Retinal pigment epithelial cell (primary cell): ENCODE measurements at regions not wholly inside any gene's neighbourhood (a gene's known extent, or its start where the extent isn't known, plus 50 kb on each side); places are given as distances from the start of the nearest gene placed in this dataset.

Experiments used
- DNase-seq: peaks from one replicate; pipeline ENCODE4 v3.0.0-alpha.2; 2010; ENCODE audit warnings: low read depth
- H3K4me3 ChIP-seq: 2 replicates; pipeline ENCODE4 v1.5.1; 2011; ENCODE audit warnings: mild to moderate bottlenecking, low read length, control low read depth, moderate library complexity
- TF ChIP-seq, protein P1 (sequence below): conservative IDR thresholded peaks from 2 replicates; pipeline ENCODE4 v1.5.1; 2011; ENCODE audit warnings: low read depth, low read length, control low read depth, inconsistent platforms

DNA sequence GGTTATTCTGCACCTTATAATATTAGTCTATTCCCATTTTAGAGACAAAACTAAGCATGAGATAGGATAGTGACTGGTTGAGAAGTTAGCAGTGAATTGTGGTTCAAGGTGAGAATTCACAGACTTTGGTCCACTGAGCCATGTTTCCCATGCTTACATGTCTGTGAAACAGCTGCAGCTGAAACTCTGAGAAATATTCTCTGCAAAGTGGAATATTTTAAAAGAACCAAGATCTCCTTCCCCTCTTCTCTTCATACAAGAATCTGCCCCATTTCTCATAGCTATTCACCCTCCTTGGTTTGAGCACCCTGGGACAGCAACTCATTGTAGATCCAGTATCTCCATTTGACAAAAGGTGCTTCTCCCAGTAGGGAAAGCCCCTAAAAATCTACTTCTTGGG, 70.2 kb upstream of the TMEM170B start:
- TF ChIP-seq, protein P1, sequence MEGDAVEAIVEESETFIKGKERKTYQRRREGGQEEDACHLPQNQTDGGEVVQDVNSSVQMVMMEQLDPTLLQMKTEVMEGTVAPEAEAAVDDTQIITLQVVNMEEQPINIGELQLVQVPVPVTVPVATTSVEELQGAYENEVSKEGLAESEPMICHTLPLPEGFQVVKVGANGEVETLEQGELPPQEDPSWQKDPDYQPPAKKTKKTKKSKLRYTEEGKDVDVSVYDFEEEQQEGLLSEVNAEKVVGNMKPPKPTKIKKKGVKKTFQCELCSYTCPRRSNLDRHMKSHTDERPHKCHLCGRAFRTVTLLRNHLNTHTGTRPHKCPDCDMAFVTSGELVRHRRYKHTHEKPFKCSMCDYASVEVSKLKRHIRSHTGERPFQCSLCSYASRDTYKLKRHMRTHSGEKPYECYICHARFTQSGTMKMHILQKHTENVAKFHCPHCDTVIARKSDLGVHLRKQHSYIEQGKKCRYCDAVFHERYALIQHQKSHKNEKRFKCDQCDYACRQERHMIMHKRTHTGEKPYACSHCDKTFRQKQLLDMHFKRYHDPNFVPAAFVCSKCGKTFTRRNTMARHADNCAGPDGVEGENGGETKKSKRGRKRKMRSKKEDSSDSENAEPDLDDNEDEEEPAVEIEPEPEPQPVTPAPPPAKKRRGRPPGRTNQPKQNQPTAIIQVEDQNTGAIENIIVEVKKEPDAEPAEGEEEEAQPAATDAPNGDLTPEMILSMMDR, result no peak
- no peak for DNase-seq
- H3K4me3 ChIP-seq, result no peak overlapping the region

DNA sequence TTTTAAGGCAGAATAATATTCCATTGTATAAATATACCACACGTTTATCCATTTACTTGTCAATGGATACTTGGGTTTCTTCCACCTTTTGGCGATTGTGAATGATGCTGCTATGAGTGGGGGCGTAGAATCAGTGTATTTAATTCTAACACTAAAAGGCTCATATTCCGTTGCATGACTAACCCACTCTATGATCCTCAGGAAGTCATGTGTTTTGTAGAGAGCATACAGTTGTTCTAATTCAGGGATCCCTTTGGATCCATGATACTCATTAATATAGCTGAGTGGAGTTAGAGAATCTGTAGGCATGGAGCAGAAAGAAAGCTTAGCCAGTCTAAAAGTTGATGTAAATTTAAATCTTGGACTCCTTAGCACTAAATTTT, 74.2 kb upstream of the TMEM170B start:
- DNase-seq, result no peak
- TF ChIP-seq, protein P1, result no peak
- no peak overlapping the region for H3K4me3 ChIP-seq

DNA sequence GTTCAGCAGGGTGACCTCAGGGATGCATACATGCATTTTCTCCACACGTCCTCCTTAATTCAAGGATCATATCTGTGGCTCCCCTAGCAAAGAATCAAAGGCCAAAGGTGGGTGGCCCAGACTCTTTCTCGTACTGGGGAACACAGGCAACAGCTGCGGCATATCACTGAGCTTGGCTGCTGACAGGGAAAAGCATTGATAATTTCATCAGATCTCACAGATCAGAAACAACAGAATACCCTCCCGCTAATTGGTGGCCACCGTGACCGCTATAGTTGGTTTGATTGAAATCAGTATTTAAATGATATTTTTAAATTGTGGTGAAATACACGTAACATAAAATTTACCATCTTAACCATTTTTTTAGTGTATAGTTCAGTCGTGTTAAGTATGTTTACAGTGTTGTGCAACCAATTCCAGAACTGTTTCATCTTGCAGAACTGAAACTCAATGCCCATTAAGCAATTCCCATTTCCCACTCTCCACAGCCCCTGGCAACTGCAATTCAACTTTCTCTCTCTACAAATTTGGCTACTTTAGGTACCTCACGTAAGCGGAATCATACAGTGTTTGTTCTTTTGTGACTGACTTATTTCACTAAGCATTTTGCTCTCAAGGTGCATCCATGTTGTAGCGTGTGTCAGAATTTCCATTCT, 74.7 kb upstream of the TMEM170B start:
- no peak for DNase-seq
- TF ChIP-seq, protein P1, result no peak

DNA sequence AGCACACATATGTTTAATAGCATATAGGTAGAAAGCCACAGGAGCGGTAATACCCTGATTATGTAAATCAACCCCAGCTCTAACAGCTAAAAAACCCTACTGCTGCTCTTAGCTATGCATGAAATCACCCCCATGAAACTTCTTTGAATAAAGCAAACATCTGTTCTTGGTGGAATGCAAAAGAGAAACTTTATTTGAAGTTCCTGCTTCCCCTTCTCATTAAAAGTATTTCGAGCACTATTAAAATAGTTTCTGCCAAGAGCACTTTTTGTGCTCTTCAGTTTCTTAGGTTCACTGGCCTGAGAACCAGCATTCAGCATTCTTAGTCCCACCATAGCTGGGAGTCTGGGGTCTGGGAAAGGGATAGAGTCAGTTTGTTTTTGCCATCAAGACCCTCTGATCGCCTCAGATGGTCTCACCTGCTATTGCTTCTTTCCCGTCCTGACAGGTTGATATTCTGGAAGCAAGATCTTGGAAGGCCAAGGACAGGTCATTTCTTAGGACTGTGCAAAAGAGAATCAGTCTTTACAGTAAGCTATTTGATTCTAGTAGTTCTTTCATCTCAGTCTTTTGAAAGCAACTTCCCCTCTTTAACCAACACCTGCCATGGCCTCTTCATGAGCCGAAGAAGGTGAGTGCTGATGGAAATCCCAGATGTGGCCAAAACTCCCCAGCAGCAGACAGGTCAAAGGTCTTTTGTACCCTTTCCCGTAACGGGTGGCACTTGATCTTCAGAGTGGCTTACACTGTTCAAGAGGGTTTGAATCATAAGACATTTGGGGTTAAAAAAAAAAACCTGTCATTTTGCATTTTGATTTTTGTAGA, 76.5 kb upstream of the TMEM170B start:
- no peak overlapping the region for H3K4me3 ChIP-seq
- TF ChIP-seq, protein P1, result no peak
- no peak for DNase-seq

More for the DNA sequence above, 74.7 kb upstream of the TMEM170B start:
- no peak overlapping the region for H3K4me3 ChIP-seq

DNA sequence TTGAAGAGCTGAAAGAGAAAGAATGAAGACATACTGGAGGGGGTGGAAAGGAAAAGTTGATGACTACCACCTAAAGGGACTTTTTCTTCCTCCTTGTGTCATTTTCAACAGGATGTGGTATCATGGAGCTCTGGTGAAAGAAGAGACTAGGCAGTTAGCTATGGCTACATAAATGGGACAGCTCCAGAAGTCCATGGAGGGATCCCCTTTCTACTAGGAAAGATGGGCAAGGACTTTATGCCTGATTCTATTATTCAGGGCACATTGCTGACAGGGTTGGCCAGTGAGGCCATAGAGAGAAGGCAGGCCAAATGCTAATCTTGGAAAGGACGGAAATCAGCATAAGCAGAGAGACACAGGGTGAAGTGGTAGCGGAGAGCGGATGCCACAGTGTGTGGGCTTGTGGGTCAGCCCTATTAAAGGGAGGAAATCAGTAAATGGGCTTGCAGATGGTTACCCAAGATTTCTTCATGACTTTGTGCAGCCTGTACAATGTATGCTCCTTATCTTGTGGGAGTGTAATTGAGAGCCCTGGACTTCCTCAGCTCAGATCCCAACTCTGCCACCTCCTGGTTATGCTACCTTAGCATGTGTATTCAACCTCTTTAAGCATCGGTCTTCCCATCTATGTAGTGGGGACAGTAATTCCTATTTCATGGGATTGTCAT, 77.4 kb upstream of the TMEM170B start:
- TF ChIP-seq, protein P1, result no peak
- DNase-seq, result no peak
- no peak overlapping the region for H3K4me3 ChIP-seq

DNA sequence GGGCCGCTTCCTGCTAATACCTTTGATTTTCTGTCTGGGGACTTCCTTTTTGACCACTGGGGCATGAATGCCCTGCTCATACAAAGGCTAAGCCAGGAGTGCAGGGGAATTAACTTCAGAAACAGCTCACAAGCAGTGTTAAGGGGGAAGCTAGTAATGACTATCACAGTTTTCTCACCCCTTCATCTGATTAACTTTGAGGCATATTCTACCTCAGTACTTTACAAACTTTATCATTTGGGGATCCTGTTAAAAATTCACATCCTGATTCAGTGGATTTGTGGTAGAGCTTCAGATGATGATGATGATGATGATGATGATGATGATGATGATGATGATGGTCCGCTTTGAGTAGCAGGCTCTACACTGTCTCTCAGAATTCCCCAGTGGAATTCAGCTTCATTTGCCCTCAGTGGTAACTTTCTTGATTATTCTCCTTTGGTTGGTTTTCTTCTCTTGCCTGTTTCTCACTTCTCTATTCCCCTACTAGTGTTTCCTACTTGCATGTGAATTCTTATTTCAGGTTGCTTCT, 78.4 kb upstream of the TMEM170B start:
- TF ChIP-seq, protein P1, result no peak
- no peak for DNase-seq
- H3K4me3 ChIP-seq, result no peak overlapping the region
